GM12892 (cell line): ENCODE measurements at regions not wholly inside any gene's neighbourhood (a gene's known extent, or its start where the extent isn't known, plus 50 kb on each side); places are given as distances from the start of the nearest gene placed in this dataset.

ENCODE experiments used
- POLR2A ChIP-seq: IDR thresholded peaks from 2 replicates; pipeline ENCODE4 v1.6.1; 2011; ENCODE audit warnings: low read depth, low read length, control low read depth
- POLR2AphosphoS5 ChIP-seq: IDR thresholded peaks from 2 replicates; pipeline ENCODE4 v1.6.1; 2011; ENCODE audit warnings: low read depth, low read length, control low read depth

- TF ChIP-seq POLR2AphosphoS5 = no peak
- TF ChIP-seq POLR2A = no peak
Observed at GRCh38 chr20:23232679-23233308, 117.8 kb upstream of the NXT1 start.
